Natural killer cell (primary cell): ENCODE measurements at regions not wholly inside any gene's neighbourhood (a gene's known extent, or its start where the extent isn't known, plus 50 kb on each side); places are given as distances from the start of the nearest gene placed in this dataset.

Source experiments
- ATAC-seq, 3 donors: fragments of 150-1000 bp in 2 of 3; fragments of 200-7000 bp in 1 of 3; cut with Tn5 transposase; 1 replicate in 1 of 3; 2 replicates in 2 of 3; pipeline ENCODE4 v1.10.0; 2021; ENCODE audit warnings: mild to moderate bottlenecking in 2 of 3, moderate library complexity in 2 of 3
- DNase-seq, 2 donors: peaks; one replicate each; pipeline versions ENCODE4 v3.0.0 to v3.0.0-alpha.2; 2013 to 2021; ENCODE audit warnings: mixed read lengths in 1 of 2
- H3K27ac ChIP-seq: one replicate; pipeline ENCODE4 v1.5.1; 2013; ENCODE audit warnings: mild to moderate bottlenecking, low read length
- H3K27me3 ChIP-seq: one replicate; pipeline ENCODE4 v1.6.1; 2013; ENCODE audit warnings: low read length; ENCODE audit not compliant: control insufficient read depth, insufficient read depth
- H3K36me3 ChIP-seq: one replicate; pipeline ENCODE4 v1.6.1; 2013; ENCODE audit warnings: low read length; ENCODE audit not compliant: control insufficient read depth, insufficient read depth
- H3K4me1 ChIP-seq: one replicate; pipeline ENCODE4 v1.6.1; 2013; ENCODE audit warnings: low read length; ENCODE audit not compliant: control insufficient read depth, insufficient read depth
- H3K4me3 ChIP-seq: one replicate; pipeline ENCODE4 v1.5.1; 2013; ENCODE audit warnings: low read length
- H3K9me3 ChIP-seq: one replicate; pipeline ENCODE4 v1.6.1; 2013; ENCODE audit warnings: low read length; ENCODE audit not compliant: control insufficient read depth, insufficient read depth
- H3K27ac Mint-ChIP-seq, 2 donors: one replicate each; pipeline ENCODE4 v1.8.0; 2022; ENCODE audit warnings: mild to moderate bottlenecking in 2 of 2, mixed read lengths in 2 of 2, moderate library complexity in 1 of 2
- H3K27me3 Mint-ChIP-seq, 2 donors: one replicate each; pipeline ENCODE4 v1.8.0; 2022; ENCODE audit warnings: low read depth in 2 of 2, mixed read lengths in 2 of 2
- H3K36me3 Mint-ChIP-seq: one replicate; pipeline ENCODE4 v1.8.0; 2022; ENCODE audit warnings: mixed read lengths
- H3K4me1 Mint-ChIP-seq, 2 donors: one replicate each; pipeline ENCODE4 v1.8.0; 2022; ENCODE audit warnings: mixed read lengths in 2 of 2
- H3K4me3 Mint-ChIP-seq: one replicate; pipeline ENCODE4 v1.8.0; 2022; ENCODE audit warnings: mild to moderate bottlenecking, moderate library complexity, mixed read lengths
- H3K9me3 Mint-ChIP-seq, 2 donors: one replicate each; pipeline ENCODE4 v1.8.0; 2022; ENCODE audit warnings: mixed read lengths in 2 of 2
- CTCF ChIP-seq: fragments of 200-600 bp; IDR thresholded peaks from one replicate; pipeline ENCODE4 v1.8.0; 2022; ENCODE audit warnings: antibody characterized with exemption
- WGBS: methylation state at CpG from one replicate; pipeline ENCODE4 v1.1.7; 2013; ENCODE audit warnings: missing lambda C conversion rate; ENCODE audit not compliant: insufficient coverage; 5-methylcytosine and 5-hydroxymethylcytosine counted together
- intact Hi-C: fragments of 100-400 bp; cut with micrococcal nuclease; formaldehyde crosslinking; loops from one replicate; pipeline ENCODE4 v1.14.2; 2022

- intact Hi-C loops = no loop called here
- H3K27ac Mint-ChIP-seq = no peak overlapping the region
These were observed 50.3 kb upstream of the THY1 start for GRCh38 chr11:119473226-119473625.

GRCh38 chr11:119472856-119473222 is 49.9 kb upstream of the THY1 start:
- Histone ChIP-seq H3K36me3 (no peaks in the 10 kb centered on the region), H3K4me1 (no peaks in the 10 kb centered on the region), H3K27ac (no peak overlapping the region), H3K27me3 (no peaks in the 10 kb centered on the region), H3K4me3 (no peak overlapping the region), H3K9me3 (no peaks in the 10 kb centered on the region)
- peaks cover 0 to 5% of the 10 kb centered on the region in 2 donors for H3K4me1 Mint-ChIP-seq
- DNase-seq (no peak), ATAC-seq (no peak)
- no peak overlapping the region for H3K4me3 Mint-ChIP-seq
- no peak overlapping the region for H3K27ac Mint-ChIP-seq
- H3K27me3 Mint-ChIP-seq = peaks cover 31 to 39% of the 10 kb centered on the region in 2 donors
- 77% methylated on average over 14 of the region's 14 CpGs for WGBS
- peaks cover 2% of the 10 kb centered on the region for H3K36me3 Mint-ChIP-seq
- no peaks in the 10 kb centered on the region for H3K9me3 Mint-ChIP-seq
- intact Hi-C loops = no loop called here
- no peak for TF ChIP-seq CTCF

More at GRCh38 chr11:119473226-119473625, 50.3 kb upstream of the THY1 start:
- no peaks in the 10 kb centered on the region for H3K36me3 Mint-ChIP-seq
- no peak overlapping the region for H3K4me3 Mint-ChIP-seq
- Histone ChIP-seq H3K27ac (no peak overlapping the region), H3K9me3 (no peaks in the 10 kb centered on the region), H3K4me1 (no peaks in the 10 kb centered on the region), H3K27me3 (no peaks in the 10 kb centered on the region), H3K36me3 (no peaks in the 10 kb centered on the region), H3K4me3 (no peak overlapping the region)
- ATAC-seq = no peak
- H3K4me1 Mint-ChIP-seq = peaks cover 0 to 5% of the 10 kb centered on the region in 2 donors
- DNase-seq = no peak
- H3K9me3 Mint-ChIP-seq = no peaks in the 10 kb centered on the region
- H3K27me3 Mint-ChIP-seq = peaks cover 27 to 36% of the 10 kb centered on the region in 2 donors
- 85% methylated on average over 9 of the region's 9 CpGs for WGBS
- TF ChIP-seq CTCF = no peak
